HCT116 (cell line): ENCODE measurements at regions not wholly inside any gene's neighbourhood (a gene's known extent, or its start where the extent isn't known, plus 50 kb on each side); places are given as distances from the start of the nearest gene placed in this dataset.

Experiments used
- ATAC-seq: fragments of 200-7000 bp; cut with Tn5 transposase; 2 replicates; pipeline ENCODE4 v1.9.1; 2020; ENCODE audit warnings: mild to moderate bottlenecking, moderate library complexity
- BruUV-seq: library from RNA; stranded (reverse); fragments of 400-500 nt; replicated peaks from 2 replicates; lab custom pipeline; 2021; lab: Mats Ljungman, UMichigan
- CTCF ChIA-PET: fragments of 300-600 bp; sonication (Branson Sonifier 250); formaldehyde crosslinking; loops from one replicate; lab custom pipeline; 2021; ENCODE audit warnings: antibody characterized with exemption; lab: Charles Lee
- POLR2A ChIA-PET: fragments of 300-600, 350-600 bp; sonication (Branson Sonifier 250); formaldehyde crosslinking; loops from one replicate; lab custom pipeline; 2021; ENCODE audit warnings: antibody characterized with exemption; lab: Charles Lee
- RAD21 ChIA-PET, 2 experiments: fragments of 300-600 bp; sonication (Branson Sonifier 250); formaldehyde crosslinking; loops; one replicate each; lab custom pipeline; 2023; ENCODE audit warnings: low total read pairs in 2 of 2; ENCODE audit not compliant: uncharacterized antibody in 2 of 2, unreplicated experiment in 2 of 2, low non-redundant PET in 1 of 2; lab: Charles Lee
- DNase-seq: peaks from one replicate; pipeline ENCODE4 v3.0.0-alpha.2; 2010; ENCODE audit warnings: low read depth, low spot score
- H2AFZ ChIP-seq: fragments of 200-600 bp; shearing (Covaris generic), sonication (generic); 2 replicates; pipeline ENCODE4 v1.6.1; 2017; ENCODE audit warnings: low read depth, mixed run types, mixed read lengths, antibody characterized with exemption, low read length; ENCODE audit not compliant: poor library complexity, severe bottlenecking
- H3K27ac ChIP-seq: 2 replicates; pipeline ENCODE4 v1.5.1; 2012; ENCODE audit warnings: low read depth, low read length
- H3K27me3 ChIP-seq: fragments of 200-600 bp; sonication (generic); 2 replicates; pipeline ENCODE4 v1.6.1; 2016; ENCODE audit warnings: mixed run types, low read length, mixed read lengths; ENCODE audit not compliant: insufficient read depth
- H3K36me3 ChIP-seq, 2 experiments: fragments of 200-500 bp in 1 of 2; fragments of 200-600 bp in 1 of 2; sonication (Bioruptor generic) in 1 of 2; sonication (generic) in 1 of 2; 2 replicates each; pipeline versions ENCODE4 v1.5.1 to v1.6.1; 2014 to 2016; ENCODE audit warnings: low read length in 2 of 2, inconsistent platforms in 1 of 2, mixed read lengths in 1 of 2, mixed run types in 1 of 2; ENCODE audit not compliant: insufficient read depth in 2 of 2, control insufficient read depth in 1 of 2
- H3K4me1 ChIP-seq, 2 experiments: fragments of 200-600 bp in 1 of 2; sonication (generic) in 1 of 2; 2 replicates each; pipeline versions ENCODE4 v1.5.1 to v1.6.1; 2012 to 2017; ENCODE audit warnings: low read length in 2 of 2, inconsistent platforms in 1 of 2, mild to moderate bottlenecking in 1 of 2, mixed read lengths in 1 of 2, mixed run types in 1 of 2, moderate library complexity in 1 of 2; ENCODE audit not compliant: insufficient read depth in 2 of 2, control insufficient read depth in 1 of 2
- H3K4me2 ChIP-seq: fragments of 200-600 bp; sonication (generic); 2 replicates; pipeline ENCODE4 v1.6.1; 2017; ENCODE audit warnings: mixed run types, low read length, mixed read lengths
- H3K4me3 ChIP-seq, 2 experiments: fragments of 200-600 bp in 1 of 2; sonication (generic) in 1 of 2; replicated peaks in 1 of 2; 2 replicates each; pipeline ENCODE4 v1.5.1; 2011 to 2016; ENCODE audit warnings: low read length in 2 of 2, control low read depth in 1 of 2, low read depth in 1 of 2, mild to moderate bottlenecking in 1 of 2, mixed read lengths in 1 of 2, mixed run types in 1 of 2
- H3K79me2 ChIP-seq: fragments of 200-600 bp; sonication (generic); 2 replicates; pipeline ENCODE4 v1.6.1; 2017; ENCODE audit warnings: mild to moderate bottlenecking, mixed run types, low read length, moderate library complexity, mixed read lengths; ENCODE audit not compliant: insufficient read depth
- H3K9ac ChIP-seq: fragments of 200-600 bp; sonication (generic); 2 replicates; pipeline ENCODE4 v1.6.1; 2016; ENCODE audit warnings: low read length, mixed read lengths
- H3K9me2 ChIP-seq: fragments of 200-600 bp; sonication (generic), shearing (Covaris generic); 2 replicates; pipeline ENCODE4 v1.6.1; 2017; ENCODE audit warnings: mixed run types, mild to moderate bottlenecking, moderate library complexity; ENCODE audit not compliant: insufficient read depth
- H3K9me3 ChIP-seq, 2 experiments: fragments of 200-500 bp in 1 of 2; fragments of 200-600 bp in 1 of 2; sonication (Bioruptor generic) in 1 of 2; sonication (generic) in 1 of 2; 2 replicates each; pipeline ENCODE4 v1.6.1; 2014 to 2017; ENCODE audit warnings: low read length in 2 of 2, mixed read lengths in 2 of 2, inconsistent platforms in 1 of 2, low read depth in 1 of 2, mild to moderate bottlenecking in 1 of 2, mixed run types in 1 of 2, moderate library complexity in 1 of 2; ENCODE audit not compliant: control insufficient read depth in 1 of 2, insufficient read depth in 1 of 2
- H4K20me1 ChIP-seq: fragments of 200-600 bp; sonication (generic), shearing (Covaris generic); 2 replicates; pipeline ENCODE4 v1.6.1; 2017; ENCODE audit warnings: mixed run types, mild to moderate bottlenecking, moderate library complexity; ENCODE audit not compliant: insufficient read depth
- CEBPB ChIP-seq: IDR thresholded peaks from 2 replicates; pipeline ENCODE4 v1.6.1; 2012; ENCODE audit warnings: low read depth
- EZH2 ChIP-seq: fragments of 200-600 bp; sonication (generic); IDR thresholded peaks from 2 replicates; pipeline ENCODE4 v1.6.1; 2017; ENCODE audit warnings: antibody characterized with exemption, mixed run types
- EZH2phosphoT487 ChIP-seq: fragments of 200-600 bp; IDR thresholded peaks from 2 replicates; pipeline ENCODE4 v1.6.1; 2018; ENCODE audit warnings: antibody characterized with exemption, borderline replicate concordance
- FOSL1 ChIP-seq: IDR thresholded peaks from 2 replicates; pipeline ENCODE4 v1.6.1; 2012; ENCODE audit warnings: low read depth
- POLR2A ChIP-seq: IDR thresholded peaks from 2 replicates; pipeline ENCODE4 v1.7.0; 2011; ENCODE audit warnings: borderline replicate concordance; ENCODE audit not compliant: insufficient read depth, insufficient read length; ENCODE audit errors: extremely low read depth
- POLR2AphosphoS5 ChIP-seq: IDR thresholded peaks from 2 replicates; pipeline ENCODE4 v1.6.1; 2011; ENCODE audit warnings: mild to moderate bottlenecking, low read depth, low read length, moderate library complexity
- SIN3A ChIP-seq: IDR thresholded peaks from 2 replicates; pipeline ENCODE4 v1.6.1; 2012; ENCODE audit warnings: low read depth
- YY1 ChIP-seq: IDR thresholded peaks from 2 replicates; pipeline ENCODE4 v1.6.1; 2011; ENCODE audit warnings: low read length, low read depth, moderate library complexity, mild to moderate bottlenecking; ENCODE audit not compliant: insufficient replicate concordance; ENCODE audit errors: extremely low read depth
- ZFX ChIP-seq: fragments of 450-650 bp; IDR thresholded peaks from 2 replicates; pipeline ENCODE4 v1.6.1; 2017
- ZNF274 ChIP-seq: fragments of 200-500 bp; sonication (Bioruptor generic); IDR thresholded peaks from 2 replicates; pipeline ENCODE4 v1.6.1; 2014; ENCODE audit warnings: mild to moderate bottlenecking, low read depth, low read length, inconsistent platforms
- intact Hi-C: fragments of 100-400 bp; cut with micrococcal nuclease; formaldehyde crosslinking; loops from 2 replicates; pipeline ENCODE4 v1.10.0; 2022
- TF ChIP-seq, protein P1 (sequence below): IDR thresholded peaks from 2 replicates; pipeline ENCODE4 v1.6.1; 2012; ENCODE audit warnings: low read depth
- TF ChIP-seq, protein P2 (sequence below), 3 experiments: fragments of 200-600 bp in 1 of 3; sonication (generic) in 1 of 3; IDR thresholded peaks in 2 of 3; conservative IDR thresholded peaks in 1 of 3; 2 replicates each; pipeline ENCODE4 v1.5.1; 2012 to 2017; ENCODE audit warnings: low read depth in 2 of 3, low read length in 2 of 3, antibody characterized with exemption in 1 of 3, borderline replicate concordance in 1 of 3, control low read depth in 1 of 3, mild to moderate bottlenecking in 1 of 3, mixed read lengths in 1 of 3, mixed run types in 1 of 3, moderate library complexity in 1 of 3; ENCODE audit not compliant: insufficient read depth in 1 of 3
- TF ChIP-seq, protein P3 (sequence below): IDR thresholded peaks from 2 replicates; pipeline ENCODE4 v1.6.1; 2012
- TF ChIP-seq, protein P4 (sequence below): IDR thresholded peaks from 2 replicates; pipeline ENCODE4 v1.6.1; 2012

DNA sequence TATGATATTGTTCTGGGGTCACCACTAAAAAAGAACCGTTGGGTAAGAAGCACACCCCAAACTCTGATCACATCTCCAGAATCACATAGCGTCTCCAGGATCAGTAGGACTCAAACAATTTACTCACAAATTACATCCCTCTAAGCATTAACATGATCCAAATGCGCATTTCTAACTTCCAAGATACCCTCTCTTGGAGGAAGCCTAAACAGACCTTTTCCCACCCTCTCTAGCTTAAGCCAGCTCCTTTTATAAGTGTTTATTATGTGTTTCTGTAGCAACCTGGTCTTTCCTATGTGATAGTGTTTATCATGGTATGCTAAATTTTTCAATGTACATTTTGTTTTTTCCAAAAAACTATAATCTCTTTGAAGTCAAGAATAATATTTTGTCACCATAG lies 1846.5 kb downstream of the OLFM4 start:
- TF ChIP-seq YY1 = no peak
- TF ChIP-seq, protein P1, sequence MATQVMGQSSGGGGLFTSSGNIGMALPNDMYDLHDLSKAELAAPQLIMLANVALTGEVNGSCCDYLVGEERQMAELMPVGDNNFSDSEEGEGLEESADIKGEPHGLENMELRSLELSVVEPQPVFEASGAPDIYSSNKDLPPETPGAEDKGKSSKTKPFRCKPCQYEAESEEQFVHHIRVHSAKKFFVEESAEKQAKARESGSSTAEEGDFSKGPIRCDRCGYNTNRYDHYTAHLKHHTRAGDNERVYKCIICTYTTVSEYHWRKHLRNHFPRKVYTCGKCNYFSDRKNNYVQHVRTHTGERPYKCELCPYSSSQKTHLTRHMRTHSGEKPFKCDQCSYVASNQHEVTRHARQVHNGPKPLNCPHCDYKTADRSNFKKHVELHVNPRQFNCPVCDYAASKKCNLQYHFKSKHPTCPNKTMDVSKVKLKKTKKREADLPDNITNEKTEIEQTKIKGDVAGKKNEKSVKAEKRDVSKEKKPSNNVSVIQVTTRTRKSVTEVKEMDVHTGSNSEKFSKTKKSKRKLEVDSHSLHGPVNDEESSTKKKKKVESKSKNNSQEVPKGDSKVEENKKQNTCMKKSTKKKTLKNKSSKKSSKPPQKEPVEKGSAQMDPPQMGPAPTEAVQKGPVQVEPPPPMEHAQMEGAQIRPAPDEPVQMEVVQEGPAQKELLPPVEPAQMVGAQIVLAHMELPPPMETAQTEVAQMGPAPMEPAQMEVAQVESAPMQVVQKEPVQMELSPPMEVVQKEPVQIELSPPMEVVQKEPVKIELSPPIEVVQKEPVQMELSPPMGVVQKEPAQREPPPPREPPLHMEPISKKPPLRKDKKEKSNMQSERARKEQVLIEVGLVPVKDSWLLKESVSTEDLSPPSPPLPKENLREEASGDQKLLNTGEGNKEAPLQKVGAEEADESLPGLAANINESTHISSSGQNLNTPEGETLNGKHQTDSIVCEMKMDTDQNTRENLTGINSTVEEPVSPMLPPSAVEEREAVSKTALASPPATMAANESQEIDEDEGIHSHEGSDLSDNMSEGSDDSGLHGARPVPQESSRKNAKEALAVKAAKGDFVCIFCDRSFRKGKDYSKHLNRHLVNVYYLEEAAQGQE = no peak
- TF ChIP-seq, protein P2, sequence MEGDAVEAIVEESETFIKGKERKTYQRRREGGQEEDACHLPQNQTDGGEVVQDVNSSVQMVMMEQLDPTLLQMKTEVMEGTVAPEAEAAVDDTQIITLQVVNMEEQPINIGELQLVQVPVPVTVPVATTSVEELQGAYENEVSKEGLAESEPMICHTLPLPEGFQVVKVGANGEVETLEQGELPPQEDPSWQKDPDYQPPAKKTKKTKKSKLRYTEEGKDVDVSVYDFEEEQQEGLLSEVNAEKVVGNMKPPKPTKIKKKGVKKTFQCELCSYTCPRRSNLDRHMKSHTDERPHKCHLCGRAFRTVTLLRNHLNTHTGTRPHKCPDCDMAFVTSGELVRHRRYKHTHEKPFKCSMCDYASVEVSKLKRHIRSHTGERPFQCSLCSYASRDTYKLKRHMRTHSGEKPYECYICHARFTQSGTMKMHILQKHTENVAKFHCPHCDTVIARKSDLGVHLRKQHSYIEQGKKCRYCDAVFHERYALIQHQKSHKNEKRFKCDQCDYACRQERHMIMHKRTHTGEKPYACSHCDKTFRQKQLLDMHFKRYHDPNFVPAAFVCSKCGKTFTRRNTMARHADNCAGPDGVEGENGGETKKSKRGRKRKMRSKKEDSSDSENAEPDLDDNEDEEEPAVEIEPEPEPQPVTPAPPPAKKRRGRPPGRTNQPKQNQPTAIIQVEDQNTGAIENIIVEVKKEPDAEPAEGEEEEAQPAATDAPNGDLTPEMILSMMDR (IDR thresholded peaks at IDR 0.05 in 2 of 3, conservative IDR thresholded peaks at IDR 0.05 in 1 of 3; ENCODE audit: borderline replicate concordance in 1 of 3, insufficient read depth in 1 of 3, low read depth in 2 of 3, low read length in 2 of 3) = no peak
- TF ChIP-seq, protein P3, sequence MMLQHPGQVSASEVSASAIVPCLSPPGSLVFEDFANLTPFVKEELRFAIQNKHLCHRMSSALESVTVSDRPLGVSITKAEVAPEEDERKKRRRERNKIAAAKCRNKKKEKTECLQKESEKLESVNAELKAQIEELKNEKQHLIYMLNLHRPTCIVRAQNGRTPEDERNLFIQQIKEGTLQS = no peak
- no peak for TF ChIP-seq ZFX
- TF ChIP-seq ZNF274 = no peak
- no peak for TF ChIP-seq FOSL1
- TF ChIP-seq, protein P4, sequence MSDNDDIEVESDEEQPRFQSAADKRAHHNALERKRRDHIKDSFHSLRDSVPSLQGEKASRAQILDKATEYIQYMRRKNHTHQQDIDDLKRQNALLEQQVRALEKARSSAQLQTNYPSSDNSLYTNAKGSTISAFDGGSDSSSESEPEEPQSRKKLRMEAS = no peak
- no peak for TF ChIP-seq SIN3A
- TF ChIP-seq EZH2 = no peak
- no peak for TF ChIP-seq EZH2phosphoT487
- TF ChIP-seq POLR2A = no peak
- no peak for TF ChIP-seq CEBPB
- no peak for TF ChIP-seq POLR2AphosphoS5
- no peak overlapping the region for H3K4me2 ChIP-seq
- no peak overlapping the region for H3K9ac ChIP-seq
- ChIA-PET CTCF (no interaction called here), RAD21 (no interaction called here), POLR2A (no interaction called here)
- no peak overlapping the region for H3K4me3 ChIP-seq
- no peak overlapping the region for H2AFZ ChIP-seq
- H3K79me2 ChIP-seq = no peaks in the 10 kb centered on the region
- H3K27ac ChIP-seq = no peak overlapping the region
- H3K27me3 ChIP-seq = no peaks in the 10 kb centered on the region
- no peaks in the 10 kb centered on the region for H4K20me1 ChIP-seq
- DNase-seq (no peak), ATAC-seq (no peak)
- no peaks in the 10 kb centered on the region for H3K36me3 ChIP-seq
- intact Hi-C loops = no loop called here
- no TSS peak for BruUV-seq
- no peaks in the 10 kb centered on the region for H3K4me1 ChIP-seq
- H3K9me3 ChIP-seq = peaks cover 0 to 7% of the 10 kb centered on the region in 2 experiments; a peak in 2 of 4 replicates
- H3K9me2 ChIP-seq = no peaks in the 10 kb centered on the region
